ENCODE measurements at regions not wholly inside any gene's neighbourhood (a gene's known extent, or its start where the extent isn't known, plus 50 kb on each side); places are given as distances from the start of the nearest gene placed in this dataset.

DNA sequence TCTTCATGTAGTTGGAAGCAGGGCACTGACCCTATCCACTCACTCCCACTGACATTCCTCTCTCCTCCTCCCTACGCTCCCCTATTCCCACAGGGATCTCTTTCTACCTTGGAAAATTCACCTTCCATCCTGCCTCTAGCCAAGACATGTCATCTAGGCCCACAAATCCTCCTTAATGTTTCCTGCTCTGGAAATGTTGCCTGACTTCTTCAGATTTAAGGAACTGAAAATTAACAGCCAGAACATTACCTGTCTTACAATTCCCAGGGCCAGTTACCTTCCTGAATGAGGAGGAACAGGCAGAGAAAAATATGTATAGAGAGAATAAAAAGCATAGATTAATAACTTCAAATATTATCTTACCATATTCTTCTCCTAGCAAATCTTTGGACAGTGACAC lies 147.3 kb downstream of the MRPL39 start (continued):
- no peak for TF ChIP-seq ZNF331 (CRISPR knock-in tag; IDR thresholded peaks at IDR 0.05; ENCODE audit: low read depth)
- TF ChIP-seq POLR2AphosphoS5 (IDR thresholded peaks at IDR 0.05; ENCODE audit: low read depth): no peak
- no peak for TF ChIP-seq NANOG (IDR thresholded peaks at IDR 0.05; ENCODE audit: borderline replicate concordance)

DNA sequence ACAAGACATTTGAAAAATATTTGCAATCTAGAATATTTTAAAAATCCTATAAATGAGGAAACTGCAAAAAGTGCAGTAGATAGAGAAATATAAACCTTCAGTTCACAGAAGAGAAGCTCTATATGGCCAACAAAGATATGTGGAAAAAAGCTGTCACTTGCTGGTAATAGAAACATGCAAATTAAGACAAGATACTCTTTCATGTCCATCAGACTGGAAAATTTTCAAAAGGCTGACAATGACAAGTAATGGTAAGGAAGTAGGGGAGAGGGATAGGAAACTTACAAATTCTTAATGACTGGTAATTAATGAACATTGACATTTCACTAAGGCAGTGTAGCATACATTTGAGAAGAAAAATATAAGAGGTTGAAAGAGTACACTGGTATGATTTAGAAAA lies 147.9 kb downstream of the MRPL39 start:
- no peak overlapping the region for H3K4me3 ChIP-seq
- no peaks in the 10 kb centered on the region for H3K27me3 Mint-ChIP-seq (ENCODE audit: insufficient read depth, low read depth, poor library complexity)
- no peaks in the 10 kb centered on the region for H4K20me1 ChIP-seq (replicated peaks; ENCODE audit: insufficient read depth)
- H3K27me3 ChIP-seq (ENCODE audit: insufficient read depth): no peaks in the 10 kb centered on the region
- TF ChIP-seq POLR2AphosphoS5 (IDR thresholded peaks at IDR 0.05; ENCODE audit: low read depth): no peak
- TF ChIP-seq, protein P1, sequence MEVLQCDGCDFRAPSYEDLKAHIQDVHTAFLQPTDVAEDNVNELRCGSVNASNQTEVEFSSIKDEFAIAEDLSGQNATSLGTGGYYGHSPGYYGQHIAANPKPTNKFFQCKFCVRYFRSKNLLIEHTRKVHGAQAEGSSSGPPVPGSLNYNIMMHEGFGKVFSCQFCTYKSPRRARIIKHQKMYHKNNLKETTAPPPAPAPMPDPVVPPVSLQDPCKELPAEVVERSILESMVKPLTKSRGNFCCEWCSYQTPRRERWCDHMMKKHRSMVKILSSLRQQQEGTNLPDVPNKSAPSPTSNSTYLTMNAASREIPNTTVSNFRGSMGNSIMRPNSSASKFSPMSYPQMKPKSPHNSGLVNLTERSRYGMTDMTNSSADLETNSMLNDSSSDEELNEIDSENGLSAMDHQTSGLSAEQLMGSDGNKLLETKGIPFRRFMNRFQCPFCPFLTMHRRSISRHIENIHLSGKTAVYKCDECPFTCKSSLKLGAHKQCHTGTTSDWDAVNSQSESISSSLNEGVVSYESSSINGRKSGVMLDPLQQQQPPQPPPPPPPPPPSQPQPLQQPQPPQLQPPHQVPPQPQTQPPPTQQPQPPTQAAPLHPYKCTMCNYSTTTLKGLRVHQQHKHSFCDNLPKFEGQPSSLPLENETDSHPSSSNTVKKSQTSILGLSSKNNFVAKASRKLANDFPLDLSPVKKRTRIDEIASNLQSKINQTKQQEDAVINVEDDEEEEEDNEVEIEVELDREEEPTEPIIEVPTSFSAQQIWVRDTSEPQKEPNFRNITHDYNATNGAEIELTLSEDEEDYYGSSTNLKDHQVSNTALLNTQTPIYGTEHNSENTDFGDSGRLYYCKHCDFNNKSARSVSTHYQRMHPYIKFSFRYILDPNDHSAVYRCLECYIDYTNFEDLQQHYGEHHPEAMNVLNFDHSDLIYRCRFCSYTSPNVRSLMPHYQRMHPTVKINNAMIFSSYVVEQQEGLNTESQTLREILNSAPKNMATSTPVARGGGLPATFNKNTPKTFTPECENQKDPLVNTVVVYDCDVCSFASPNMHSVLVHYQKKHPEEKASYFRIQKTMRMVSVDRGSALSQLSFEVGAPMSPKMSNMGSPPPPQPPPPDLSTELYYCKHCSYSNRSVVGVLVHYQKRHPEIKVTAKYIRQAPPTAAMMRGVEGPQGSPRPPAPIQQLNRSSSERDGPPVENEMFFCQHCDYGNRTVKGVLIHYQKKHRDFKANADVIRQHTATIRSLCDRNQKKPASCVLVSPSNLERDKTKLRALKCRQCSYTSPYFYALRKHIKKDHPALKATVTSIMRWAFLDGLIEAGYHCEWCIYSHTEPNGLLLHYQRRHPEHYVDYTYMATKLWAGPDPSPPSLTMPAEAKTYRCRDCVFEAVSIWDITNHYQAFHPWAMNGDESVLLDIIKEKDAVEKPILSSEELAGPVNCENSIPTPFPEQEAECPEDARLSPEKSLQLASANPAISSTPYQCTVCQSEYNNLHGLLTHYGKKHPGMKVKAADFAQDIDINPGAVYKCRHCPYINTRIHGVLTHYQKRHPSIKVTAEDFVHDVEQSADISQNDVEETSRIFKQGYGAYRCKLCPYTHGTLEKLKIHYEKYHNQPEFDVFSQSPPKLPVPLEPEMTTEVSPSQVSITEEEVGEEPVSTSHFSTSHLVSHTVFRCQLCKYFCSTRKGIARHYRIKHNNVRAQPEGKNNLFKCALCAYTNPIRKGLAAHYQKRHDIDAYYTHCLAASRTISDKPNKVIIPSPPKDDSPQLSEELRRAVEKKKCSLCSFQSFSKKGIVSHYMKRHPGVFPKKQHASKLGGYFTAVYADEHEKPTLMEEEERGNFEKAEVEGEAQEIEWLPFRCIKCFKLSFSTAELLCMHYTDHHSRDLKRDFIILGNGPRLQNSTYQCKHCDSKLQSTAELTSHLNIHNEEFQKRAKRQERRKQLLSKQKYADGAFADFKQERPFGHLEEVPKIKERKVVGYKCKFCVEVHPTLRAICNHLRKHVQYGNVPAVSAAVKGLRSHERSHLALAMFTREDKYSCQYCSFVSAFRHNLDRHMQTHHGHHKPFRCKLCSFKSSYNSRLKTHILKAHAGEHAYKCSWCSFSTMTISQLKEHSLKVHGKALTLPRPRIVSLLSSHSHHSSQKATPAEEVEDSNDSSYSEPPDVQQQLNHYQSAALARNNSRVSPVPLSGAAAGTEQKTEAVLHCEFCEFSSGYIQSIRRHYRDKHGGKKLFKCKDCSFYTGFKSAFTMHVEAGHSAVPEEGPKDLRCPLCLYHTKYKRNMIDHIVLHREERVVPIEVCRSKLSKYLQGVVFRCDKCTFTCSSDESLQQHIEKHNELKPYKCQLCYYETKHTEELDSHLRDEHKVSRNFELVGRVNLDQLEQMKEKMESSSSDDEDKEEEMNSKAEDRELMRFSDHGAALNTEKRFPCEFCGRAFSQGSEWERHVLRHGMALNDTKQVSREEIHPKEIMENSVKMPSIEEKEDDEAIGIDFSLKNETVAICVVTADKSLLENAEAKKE (CRISPR knock-in tag; IDR thresholded peaks at IDR 0.05): no peak
- TF ChIP-seq, protein P2, sequence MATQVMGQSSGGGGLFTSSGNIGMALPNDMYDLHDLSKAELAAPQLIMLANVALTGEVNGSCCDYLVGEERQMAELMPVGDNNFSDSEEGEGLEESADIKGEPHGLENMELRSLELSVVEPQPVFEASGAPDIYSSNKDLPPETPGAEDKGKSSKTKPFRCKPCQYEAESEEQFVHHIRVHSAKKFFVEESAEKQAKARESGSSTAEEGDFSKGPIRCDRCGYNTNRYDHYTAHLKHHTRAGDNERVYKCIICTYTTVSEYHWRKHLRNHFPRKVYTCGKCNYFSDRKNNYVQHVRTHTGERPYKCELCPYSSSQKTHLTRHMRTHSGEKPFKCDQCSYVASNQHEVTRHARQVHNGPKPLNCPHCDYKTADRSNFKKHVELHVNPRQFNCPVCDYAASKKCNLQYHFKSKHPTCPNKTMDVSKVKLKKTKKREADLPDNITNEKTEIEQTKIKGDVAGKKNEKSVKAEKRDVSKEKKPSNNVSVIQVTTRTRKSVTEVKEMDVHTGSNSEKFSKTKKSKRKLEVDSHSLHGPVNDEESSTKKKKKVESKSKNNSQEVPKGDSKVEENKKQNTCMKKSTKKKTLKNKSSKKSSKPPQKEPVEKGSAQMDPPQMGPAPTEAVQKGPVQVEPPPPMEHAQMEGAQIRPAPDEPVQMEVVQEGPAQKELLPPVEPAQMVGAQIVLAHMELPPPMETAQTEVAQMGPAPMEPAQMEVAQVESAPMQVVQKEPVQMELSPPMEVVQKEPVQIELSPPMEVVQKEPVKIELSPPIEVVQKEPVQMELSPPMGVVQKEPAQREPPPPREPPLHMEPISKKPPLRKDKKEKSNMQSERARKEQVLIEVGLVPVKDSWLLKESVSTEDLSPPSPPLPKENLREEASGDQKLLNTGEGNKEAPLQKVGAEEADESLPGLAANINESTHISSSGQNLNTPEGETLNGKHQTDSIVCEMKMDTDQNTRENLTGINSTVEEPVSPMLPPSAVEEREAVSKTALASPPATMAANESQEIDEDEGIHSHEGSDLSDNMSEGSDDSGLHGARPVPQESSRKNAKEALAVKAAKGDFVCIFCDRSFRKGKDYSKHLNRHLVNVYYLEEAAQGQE (IDR thresholded peaks at IDR 0.05; ENCODE audit: unreplicated experiment): no peak
- TF ChIP-seq, protein P3, sequence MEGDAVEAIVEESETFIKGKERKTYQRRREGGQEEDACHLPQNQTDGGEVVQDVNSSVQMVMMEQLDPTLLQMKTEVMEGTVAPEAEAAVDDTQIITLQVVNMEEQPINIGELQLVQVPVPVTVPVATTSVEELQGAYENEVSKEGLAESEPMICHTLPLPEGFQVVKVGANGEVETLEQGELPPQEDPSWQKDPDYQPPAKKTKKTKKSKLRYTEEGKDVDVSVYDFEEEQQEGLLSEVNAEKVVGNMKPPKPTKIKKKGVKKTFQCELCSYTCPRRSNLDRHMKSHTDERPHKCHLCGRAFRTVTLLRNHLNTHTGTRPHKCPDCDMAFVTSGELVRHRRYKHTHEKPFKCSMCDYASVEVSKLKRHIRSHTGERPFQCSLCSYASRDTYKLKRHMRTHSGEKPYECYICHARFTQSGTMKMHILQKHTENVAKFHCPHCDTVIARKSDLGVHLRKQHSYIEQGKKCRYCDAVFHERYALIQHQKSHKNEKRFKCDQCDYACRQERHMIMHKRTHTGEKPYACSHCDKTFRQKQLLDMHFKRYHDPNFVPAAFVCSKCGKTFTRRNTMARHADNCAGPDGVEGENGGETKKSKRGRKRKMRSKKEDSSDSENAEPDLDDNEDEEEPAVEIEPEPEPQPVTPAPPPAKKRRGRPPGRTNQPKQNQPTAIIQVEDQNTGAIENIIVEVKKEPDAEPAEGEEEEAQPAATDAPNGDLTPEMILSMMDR (conservative IDR thresholded peaks at IDR 0.05; ENCODE audit: low read depth in 2 of 2): no peak
- no peak for TF ChIP-seq ZNF331 (CRISPR knock-in tag; IDR thresholded peaks at IDR 0.05; ENCODE audit: low read depth)
- no peak for TF ChIP-seq NANOG (IDR thresholded peaks at IDR 0.05; ENCODE audit: borderline replicate concordance)
- no peak for TF ChIP-seq STAT1 (IDR thresholded peaks at IDR 0.05; ENCODE audit: unreplicated experiment)
- no peak for TF ChIP-seq ZNF114 (CRISPR knock-in tag; IDR thresholded peaks at IDR 0.05)
- TF ChIP-seq EZH2 (IDR thresholded peaks at IDR 0.05; ENCODE audit: low read depth, unreplicated experiment): no peak
- no peak for TF ChIP-seq JUNB (IDR thresholded peaks at IDR 0.05; ENCODE audit: unreplicated experiment)
- no peaks in the 10 kb centered on the region for H3K9me2 ChIP-seq (ENCODE audit: insufficient read depth)
- no peaks in the 10 kb centered on the region for H3K4me1 ChIP-seq (ENCODE audit: insufficient read depth)
- H3K4me2 ChIP-seq: no peak overlapping the region
- H3K36me3 ChIP-seq (ENCODE audit: insufficient read depth): no peaks in the 10 kb centered on the region
- no peaks in the 10 kb centered on the region for H3K79me2 ChIP-seq (replicated peaks; ENCODE audit: insufficient read depth)
- no peak overlapping the region for H3K27ac ChIP-seq (ENCODE audit: low read depth)
- H2AFZ ChIP-seq: no peak overlapping the region
- no peaks in the 10 kb centered on the region for H3K36me3 Mint-ChIP-seq (ENCODE audit: low read depth)
- no peak for DNase-seq (ENCODE audit: low spot score)
- no peak overlapping the region for H3K27ac Mint-ChIP-seq
- ATAC-seq: no peak
- H3K4me1 Mint-ChIP-seq: no peaks in the 10 kb centered on the region
- no peaks in the 10 kb centered on the region for H3F3A ChIP-seq (replicated peaks; ENCODE audit: low read depth)
- no peaks in the 10 kb centered on the region for H3K9me3 Mint-ChIP-seq
- H3K4me3 Mint-ChIP-seq: no peak overlapping the region

Data from GM23338 (cell line).